SU-DHL-6 (cell line): ENCODE measurements at regions not wholly inside any gene's neighbourhood (a gene's known extent, or its start where the extent isn't known, plus 50 kb on each side); places are given as distances from the start of the nearest gene placed in this dataset.

Experiments
- H2AFZ ChIP-seq: fragments of 200-600 bp; sonication (generic); 2 replicates; pipeline ENCODE4 v1.6.1; 2014; ENCODE audit warnings: low read depth, mild to moderate bottlenecking, moderate library complexity, mixed read lengths, antibody characterized with exemption, low read length; ENCODE audit not compliant: severe bottlenecking
- H3F3A ChIP-seq: fragments of 200-600 bp; shearing (Covaris generic); 2 replicates; pipeline ENCODE4 v1.6.0; 2016; ENCODE audit warnings: antibody characterized with exemption, mild to moderate bottlenecking; ENCODE audit not compliant: insufficient read depth
- H3K27ac ChIP-seq: fragments of 200-600 bp; sonication (generic); 2 replicates; pipeline ENCODE4 v1.5.1; 2016; ENCODE audit warnings: low read depth, mild to moderate bottlenecking, low read length, moderate library complexity, mixed read lengths
- H3K27me3 ChIP-seq: fragments of 200-600 bp; sonication (generic), shearing (Covaris generic); 2 replicates; pipeline ENCODE4 v1.6.0; 2014; ENCODE audit warnings: mild to moderate bottlenecking, low read length
- H3K36me3 ChIP-seq: fragments of 200-600 bp; sonication (generic); 2 replicates; pipeline ENCODE4 v1.6.1; 2014; ENCODE audit warnings: mild to moderate bottlenecking, low read length, mixed read lengths
- H3K4me2 ChIP-seq: fragments of 300-600, 200-600 bp; shearing (Covaris generic), sonication (generic); 2 replicates; pipeline ENCODE4 v1.6.0; 2014; ENCODE audit warnings: low read length, low read depth, mild to moderate bottlenecking; ENCODE audit not compliant: poor library complexity, severe bottlenecking
- H3K4me3 ChIP-seq: fragments of 200-600 bp; sonication (generic); 2 replicates; pipeline ENCODE4 v1.5.1; 2014; ENCODE audit warnings: antibody characterized with exemption, low read length, mild to moderate bottlenecking, mixed read lengths; ENCODE audit not compliant: insufficient read depth, poor library complexity, severe bottlenecking
- H3K79me2 ChIP-seq: fragments of 200-600 bp; sonication (generic); 2 replicates; pipeline ENCODE4 v1.6.1; 2014; ENCODE audit warnings: mild to moderate bottlenecking, low read length, moderate library complexity; ENCODE audit not compliant: insufficient read depth
- H3K9ac ChIP-seq: fragments of 200-600 bp; sonication (generic); 2 replicates; pipeline ENCODE4 v1.7.0; 2014; ENCODE audit warnings: mild to moderate bottlenecking, low read length
- H3K9me2 ChIP-seq: fragments of 200-600 bp; sonication (generic); replicated peaks from 2 replicates; pipeline ENCODE4 v1.6.1; 2014; ENCODE audit warnings: low read length; ENCODE audit not compliant: insufficient read depth
- H3K9me3 ChIP-seq: fragments of 200-600 bp; sonication (generic); 2 replicates; pipeline ENCODE4 v1.6.1; 2014; ENCODE audit warnings: low read length, mixed read lengths; ENCODE audit not compliant: insufficient read depth
- H4K20me1 ChIP-seq: fragments of 200-600 bp; sonication (generic); 2 replicates; pipeline ENCODE4 v1.6.1; 2014; ENCODE audit warnings: low read depth, mild to moderate bottlenecking, antibody characterized with exemption, low read length, moderate library complexity, mixed read lengths
- CTCF ChIP-seq: fragments of 200-600 bp; sonication (generic); IDR thresholded peaks from one replicate; pipeline ENCODE4 v1.5.1; 2017; ENCODE audit warnings: antibody characterized with exemption, mild to moderate bottlenecking, low read length, moderate library complexity; ENCODE audit not compliant: insufficient read depth, poor library complexity, severe bottlenecking
- EZH2phosphoT487 ChIP-seq: fragments of 200-600 bp; sonication (generic), shearing (Covaris generic); conservative IDR thresholded peaks from 2 replicates; pipeline ENCODE4 v1.6.1; 2018; ENCODE audit warnings: mild to moderate bottlenecking, antibody characterized with exemption, low read length, moderate library complexity, mixed read lengths

- no peaks in the 10 kb centered on the region for H4K20me1 ChIP-seq
- no peaks in the 10 kb centered on the region for H3F3A ChIP-seq
- no peak overlapping the region for H3K4me3 ChIP-seq
- H3K9me3 ChIP-seq, result no peaks in the 10 kb centered on the region
- H3K27ac ChIP-seq, result no peak overlapping the region
- no peak overlapping the region for H2AFZ ChIP-seq
- no peak overlapping the region for H3K4me2 ChIP-seq
- H3K9ac ChIP-seq, result no peak overlapping the region
- no peak for TF ChIP-seq CTCF
- TF ChIP-seq EZH2phosphoT487, result no peak
- H3K79me2 ChIP-seq, result no peaks in the 10 kb centered on the region
- no peaks in the 10 kb centered on the region for H3K9me2 ChIP-seq
- H3K36me3 ChIP-seq, result no peaks in the 10 kb centered on the region
- H3K27me3 ChIP-seq, result no peaks in the 10 kb centered on the region
Observed at GRCh38 chr13:97715763-97716162, 237.7 kb upstream of the IPO5 start.

- Histone ChIP-seq H3K9me2 (no peaks in the 10 kb centered on the region), H3F3A (no peaks in the 10 kb centered on the region), H3K79me2 (no peaks in the 10 kb centered on the region), H3K9ac (no peak overlapping the region), H3K9me3 (no peaks in the 10 kb centered on the region), H3K27me3 (no peaks in the 10 kb centered on the region), H3K36me3 (no peaks in the 10 kb centered on the region), H2AFZ (no peak overlapping the region), H3K4me2 (no peak overlapping the region), H4K20me1 (no peaks in the 10 kb centered on the region), H3K4me3 (no peak overlapping the region), H3K27ac (no peak overlapping the region)
- TF ChIP-seq CTCF, result no peak
- no peak for TF ChIP-seq EZH2phosphoT487
Observed at GRCh38 chr13:97716746-97717145, 236.7 kb upstream of the IPO5 start.

DNA sequence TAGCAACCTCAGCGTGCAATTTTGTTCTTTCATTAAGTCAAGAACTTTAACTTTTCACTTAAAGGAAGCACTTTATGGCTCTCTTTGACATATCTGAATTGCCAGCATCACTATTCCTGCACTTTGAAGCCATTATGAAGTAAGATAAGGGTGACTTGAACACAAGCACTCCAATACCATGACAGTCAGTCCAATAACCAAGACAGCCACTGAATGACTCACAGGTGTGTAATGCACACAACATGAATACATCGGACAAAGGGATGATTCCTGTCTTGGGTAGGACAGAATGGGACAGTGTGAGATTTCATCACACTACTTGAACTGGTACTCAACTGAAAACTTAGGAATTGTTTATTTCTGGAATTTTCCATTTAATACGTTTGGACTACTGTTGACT is 233.7 kb upstream of the IPO5 start:
- Histone ChIP-seq H3K27ac (no peak overlapping the region), H3K4me3 (no peak overlapping the region), H3F3A (no peaks in the 10 kb centered on the region), H4K20me1 (no peaks in the 10 kb centered on the region), H3K4me2 (no peak overlapping the region), H3K27me3 (no peaks in the 10 kb centered on the region), H3K9ac (no peak overlapping the region), H3K79me2 (no peaks in the 10 kb centered on the region), H2AFZ (no peak overlapping the region), H3K9me3 (no peaks in the 10 kb centered on the region), H3K36me3 (no peaks in the 10 kb centered on the region), H3K9me2 (no peaks in the 10 kb centered on the region)
- TF ChIP-seq CTCF (no peak), EZH2phosphoT487 (no peak)

DNA sequence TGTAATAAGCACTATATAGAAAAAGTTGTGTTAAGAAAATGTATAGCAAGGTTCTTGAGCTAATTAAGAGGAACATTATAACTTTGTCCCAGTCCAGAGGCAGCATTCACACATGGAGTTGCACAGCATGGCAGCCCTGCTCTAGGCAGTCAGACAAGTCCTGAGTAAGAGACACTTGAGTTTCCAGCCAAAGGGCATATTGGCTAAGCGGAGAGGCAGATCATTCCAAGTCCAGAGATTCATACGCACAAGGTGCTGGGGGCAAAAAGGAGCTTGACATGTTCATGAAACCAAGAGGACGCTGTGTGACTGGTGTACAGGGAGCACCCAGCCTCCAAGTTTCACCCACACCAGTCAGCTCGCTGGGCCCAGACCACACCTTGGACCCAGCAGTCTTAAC is 232.6 kb upstream of the IPO5 start:
- Histone ChIP-seq H4K20me1 (no peaks in the 10 kb centered on the region), H3K9ac (no peak overlapping the region), H3K9me2 (no peaks in the 10 kb centered on the region), H3K27ac (no peak overlapping the region), H2AFZ (no peak overlapping the region), H3K79me2 (no peaks in the 10 kb centered on the region), H3K4me3 (no peak overlapping the region), H3K4me2 (no peak overlapping the region), H3K27me3 (no peaks in the 10 kb centered on the region), H3K9me3 (no peaks in the 10 kb centered on the region), H3K36me3 (no peaks in the 10 kb centered on the region), H3F3A (no peaks in the 10 kb centered on the region)
- no peak for TF ChIP-seq EZH2phosphoT487
- no peak for TF ChIP-seq CTCF
